GM18861 (cell line): ENCODE measurements at regions not wholly inside any gene's neighbourhood (a gene's known extent, or its start where the extent isn't known, plus 50 kb on each side); places are given as distances from the start of the nearest gene placed in this dataset.

Experiments
- ATAC-seq: cut with Tn5 transposase; IDR thresholded peaks from one replicate; pipeline ENCODE4 v1.9.1; 2021; ENCODE audit not compliant: unreplicated experiment

DNA sequence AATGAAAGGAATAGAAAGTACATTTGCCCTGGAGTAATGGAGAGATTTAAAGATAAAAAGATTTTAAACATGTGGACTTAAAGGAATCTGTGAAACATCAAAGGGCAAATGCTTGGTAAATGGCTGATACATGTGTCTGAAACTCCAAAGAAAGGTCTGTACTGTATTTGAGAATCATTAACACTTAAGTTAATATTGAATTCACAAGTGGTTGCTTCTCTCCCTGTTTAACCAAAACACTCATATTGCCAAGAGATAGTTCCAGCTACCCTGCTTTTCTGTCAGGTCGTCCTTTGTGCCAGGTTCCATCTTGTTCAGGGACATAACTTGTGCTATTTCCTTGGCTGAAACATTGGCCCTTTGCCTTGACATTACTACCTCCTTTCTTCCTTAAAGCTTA lies 171.3 kb upstream of the HS3ST5 start:
- no peak for ATAC-seq

DNA sequence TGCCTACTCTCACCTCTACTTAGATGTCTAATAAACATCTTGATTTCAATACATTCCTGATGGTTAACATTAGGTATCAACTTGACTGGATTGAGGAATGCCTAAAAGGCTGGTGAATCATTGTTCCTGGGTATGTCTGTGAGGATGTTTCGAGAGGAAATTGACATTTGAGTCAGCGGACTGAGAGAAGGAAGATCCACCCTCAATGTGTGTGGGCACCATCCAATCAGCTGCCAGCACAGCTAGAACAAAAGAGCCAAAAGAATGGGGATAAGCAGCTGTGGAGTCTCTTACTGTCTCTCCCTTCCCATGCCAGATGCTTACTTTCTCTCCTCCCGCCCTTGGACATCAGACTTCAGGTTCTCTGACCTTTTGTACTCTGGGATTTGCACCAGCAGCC lies 128.6 kb upstream of the HS3ST5 start:
- no peak for ATAC-seq

DNA sequence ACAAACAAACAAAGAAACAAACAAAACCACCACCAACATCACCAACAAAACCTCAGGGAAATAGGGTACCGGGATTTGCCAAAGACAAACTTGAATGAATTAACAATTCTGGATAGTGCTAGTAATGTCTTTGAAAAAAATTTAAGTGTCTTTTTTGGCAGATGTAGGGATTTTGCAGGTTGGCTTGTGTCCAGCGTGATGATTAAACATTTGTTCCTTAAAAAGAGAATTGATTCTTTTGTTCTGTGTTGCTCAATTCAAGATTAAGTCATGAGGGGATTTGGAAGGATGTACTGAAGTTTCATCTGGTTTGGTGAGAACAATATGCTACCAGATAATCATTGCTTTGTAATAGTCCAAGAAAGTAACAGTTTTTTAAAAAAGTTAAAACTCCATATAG lies 125.1 kb upstream of the HS3ST5 start:
- no peak for ATAC-seq

DNA sequence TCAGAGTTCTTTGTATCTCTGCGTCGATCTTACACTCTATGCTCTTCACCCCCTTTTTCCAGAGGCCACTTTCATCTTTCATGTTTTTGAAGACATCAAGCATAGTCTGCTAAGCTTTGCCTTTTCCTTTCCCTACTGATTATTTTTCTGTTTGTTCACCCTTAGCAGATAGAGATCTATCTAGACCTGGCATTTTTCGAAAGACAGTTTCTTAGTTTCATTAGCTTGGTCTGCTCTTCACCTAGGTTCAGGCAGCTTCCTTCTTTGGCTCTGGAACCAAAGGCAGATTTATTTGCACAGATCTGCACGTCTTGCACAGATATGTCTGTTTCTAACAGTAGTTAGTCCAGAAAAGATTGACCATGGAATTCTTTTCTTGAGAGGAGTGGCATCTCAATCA lies 122.7 kb upstream of the HS3ST5 start:
- no peak for ATAC-seq

DNA sequence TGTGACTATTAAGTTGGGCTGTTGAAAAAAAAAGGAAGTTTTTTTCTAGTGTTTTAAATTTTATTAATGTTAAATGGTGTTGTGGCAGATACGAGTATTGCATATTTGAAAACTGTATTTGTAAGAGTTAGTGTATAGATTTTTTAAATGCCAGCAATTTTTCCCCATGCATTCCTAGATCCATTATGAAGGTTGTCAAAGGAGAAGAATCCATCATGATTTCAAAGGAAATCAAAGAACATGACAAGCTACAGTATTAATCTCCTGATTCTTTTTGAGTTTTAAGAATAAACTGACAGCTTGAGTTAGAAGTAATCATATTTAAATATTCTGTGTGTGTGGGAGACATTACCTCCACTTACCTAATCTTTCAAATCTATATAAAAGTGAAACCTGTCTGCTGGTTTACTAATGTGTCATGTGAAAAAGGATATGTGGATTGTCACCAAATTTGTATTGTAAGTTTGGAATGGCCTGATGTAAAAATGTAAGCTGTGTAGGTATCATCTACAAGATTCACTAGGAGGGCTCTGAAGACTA lies 111.0 kb upstream of the HS3ST5 start:
- ATAC-seq = no peak

DNA sequence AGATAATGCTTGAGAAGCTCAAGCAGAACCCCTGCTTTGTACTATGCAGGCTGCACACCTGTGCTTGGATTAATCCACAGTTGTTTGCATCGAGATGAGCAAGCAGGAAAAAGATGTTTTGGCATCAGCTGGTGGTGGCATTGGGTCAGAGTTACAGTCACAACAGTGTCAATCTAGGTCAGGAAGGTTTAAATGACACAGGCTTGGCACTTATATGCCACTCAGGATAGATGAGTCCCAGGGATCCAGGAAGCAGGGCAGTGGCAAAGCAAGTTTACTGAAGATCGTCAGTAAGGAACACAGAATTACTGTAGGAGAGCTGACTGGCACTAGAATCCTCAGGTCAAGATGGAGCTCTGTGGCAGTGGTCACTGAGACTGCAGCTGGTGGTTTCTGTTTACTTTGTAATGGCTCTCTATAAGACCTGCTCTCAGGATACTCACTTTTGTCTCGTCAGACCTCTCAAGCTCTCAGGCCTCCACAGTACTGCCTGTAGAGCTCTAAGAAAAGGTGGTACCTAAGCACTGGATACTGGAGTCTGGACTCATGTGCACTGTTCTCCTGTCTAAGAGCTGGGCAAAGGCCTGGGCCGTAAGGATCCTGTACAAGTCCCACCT lies 110.1 kb upstream of the HS3ST5 start:
- ATAC-seq = no peak

DNA sequence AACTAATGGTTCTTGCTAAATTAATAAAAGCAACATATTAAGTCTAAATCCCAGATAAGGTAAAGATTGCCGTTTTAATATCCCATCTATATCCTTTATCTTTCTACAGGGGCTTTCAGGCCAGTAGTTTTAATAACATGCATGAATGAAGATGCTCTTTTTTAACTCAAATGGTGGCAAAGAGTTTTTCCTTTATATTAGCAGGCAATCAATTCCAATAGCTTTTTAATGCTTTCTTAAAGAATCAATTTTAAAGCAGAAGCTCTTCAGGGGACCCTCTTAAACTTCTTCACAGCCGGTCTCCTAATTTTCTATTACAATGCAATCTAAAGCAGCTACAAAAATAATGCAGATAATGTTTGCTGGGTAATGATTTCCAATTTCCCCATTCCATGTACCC lies 107.8 kb upstream of the HS3ST5 start:
- no peak for ATAC-seq

DNA sequence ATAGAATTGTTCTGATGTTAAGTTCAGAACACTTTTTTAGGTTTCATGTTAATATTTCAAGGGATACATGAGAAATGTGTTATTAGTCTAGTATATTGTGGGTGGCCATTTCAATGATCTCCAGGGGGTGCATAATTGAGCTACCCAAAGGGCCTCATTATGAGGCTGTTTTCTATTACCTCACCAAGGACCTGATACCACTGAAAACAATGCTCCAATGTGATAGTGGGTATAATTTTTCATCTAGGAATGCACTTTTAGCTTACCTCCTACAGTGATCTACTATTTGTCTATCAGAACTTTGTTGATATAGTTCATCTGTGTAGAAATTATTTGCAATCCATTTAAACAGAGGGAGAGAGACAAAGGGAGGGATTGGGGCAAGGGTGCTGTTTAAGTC lies 106.8 kb upstream of the HS3ST5 start:
- ATAC-seq = no peak

DNA sequence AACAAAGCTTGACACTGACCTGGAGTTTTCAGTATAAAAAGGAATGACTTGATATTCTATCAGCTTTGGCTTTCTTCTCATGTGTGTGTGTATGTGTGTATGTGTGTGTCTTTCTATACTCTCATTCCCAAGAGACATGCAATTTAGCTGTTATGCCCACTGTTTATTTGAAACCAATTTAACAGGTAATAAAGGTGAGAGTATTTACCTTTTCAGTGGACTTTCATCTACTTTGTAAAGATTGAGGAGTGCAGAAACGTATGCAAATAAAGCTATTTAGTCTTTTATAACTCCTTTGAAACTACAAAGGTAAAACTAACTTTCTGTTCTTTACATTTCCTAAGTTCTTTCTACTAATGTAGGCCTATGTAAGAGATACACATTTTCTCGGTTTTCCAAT lies 103.5 kb upstream of the HS3ST5 start:
- no peak for ATAC-seq

DNA sequence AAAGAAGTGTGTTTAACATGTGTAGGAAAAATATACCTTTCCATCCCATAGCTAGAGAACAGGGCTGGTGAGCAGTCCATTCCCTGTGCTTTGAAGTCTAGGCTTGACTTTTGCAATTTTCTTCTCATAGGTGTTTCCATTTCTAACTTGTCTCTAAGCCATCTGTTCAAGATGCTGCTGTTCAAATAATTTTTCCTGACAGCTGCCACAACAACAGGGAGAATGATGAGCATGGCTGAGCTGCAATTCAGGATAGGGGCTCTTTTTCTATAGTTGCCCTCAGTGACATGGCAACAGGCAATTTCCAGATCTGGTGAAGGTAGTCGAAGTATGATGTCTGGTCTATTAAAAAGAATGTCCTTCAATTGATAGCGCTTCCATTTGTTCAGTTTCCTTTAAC lies 103.0 kb upstream of the HS3ST5 start:
- ATAC-seq = no peak

DNA sequence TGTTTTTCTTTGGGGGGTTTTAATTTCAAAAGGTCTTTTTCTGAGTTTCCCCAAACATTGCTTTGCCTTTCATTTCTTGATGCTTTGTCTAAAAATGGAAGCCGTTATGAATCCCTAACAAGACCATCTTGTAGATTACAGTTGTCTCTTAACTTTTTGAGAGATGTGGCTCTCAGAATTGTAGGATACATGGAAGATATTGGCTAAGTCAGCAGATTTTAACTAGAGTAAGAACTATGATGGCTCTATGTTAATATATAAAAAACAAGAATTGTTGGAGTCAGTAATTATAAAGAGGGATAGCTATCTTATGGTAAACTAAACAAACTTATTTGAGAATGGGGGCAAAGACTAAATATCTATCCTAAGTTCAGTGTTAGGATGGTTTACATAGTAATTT lies 96.6 kb upstream of the HS3ST5 start:
- ATAC-seq = no peak

DNA sequence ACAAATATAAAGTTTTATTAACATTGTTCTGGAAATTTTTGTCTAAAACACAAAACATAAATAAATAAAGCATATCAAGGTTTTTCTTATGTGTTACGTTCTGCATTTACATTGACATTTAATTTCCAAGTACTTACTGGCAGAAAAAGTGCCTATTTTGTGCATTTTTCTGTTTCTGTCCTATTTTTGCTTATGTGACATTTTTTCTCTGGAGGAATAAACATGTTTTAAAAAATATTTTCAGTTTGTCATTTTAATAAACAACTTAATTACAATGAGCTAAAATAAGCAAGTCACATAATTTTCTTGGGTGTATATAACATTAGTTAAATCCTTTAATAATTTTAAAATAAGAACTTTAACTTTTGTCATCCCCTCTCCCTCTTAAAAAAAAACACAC lies 94.4 kb upstream of the HS3ST5 start:
- no peak for ATAC-seq

DNA sequence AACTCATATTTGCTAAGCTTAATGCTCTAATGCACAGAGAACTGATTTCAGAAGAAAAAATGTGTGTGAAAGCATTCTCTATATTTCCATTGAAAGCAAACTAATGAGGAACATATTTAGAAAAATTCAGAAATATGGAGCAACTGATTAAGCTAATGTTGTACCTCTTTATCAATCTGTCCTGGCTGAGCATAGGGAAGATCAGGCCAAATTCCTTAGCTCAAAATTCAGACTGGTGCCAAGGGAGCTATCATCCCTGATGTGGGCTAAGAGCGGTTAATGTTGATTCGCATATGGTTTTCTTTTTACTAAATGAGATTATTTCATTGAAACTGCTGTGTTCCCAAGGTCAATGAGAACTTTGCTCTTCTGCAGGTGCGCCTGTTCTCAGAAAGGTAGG lies 93.9 kb upstream of the HS3ST5 start:
- ATAC-seq = no peak

DNA sequence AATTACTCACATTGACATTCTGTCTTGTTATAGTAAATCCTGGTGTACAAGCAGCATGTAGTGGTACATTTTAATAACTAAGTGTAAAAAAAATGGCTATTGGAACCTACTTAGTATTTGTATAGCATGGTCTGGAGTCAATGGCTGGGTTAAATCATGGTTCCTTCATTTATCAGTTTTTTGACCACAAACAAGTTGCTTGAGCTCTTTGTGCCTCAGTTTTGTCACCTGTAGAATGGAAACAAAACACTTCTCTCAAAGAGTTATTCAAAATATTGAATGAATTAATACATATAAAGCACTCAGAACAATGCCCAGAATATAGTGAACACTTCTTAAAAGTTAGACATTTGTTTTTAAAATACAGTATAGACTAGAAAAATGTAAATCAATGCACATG lies 93.2 kb upstream of the HS3ST5 start:
- ATAC-seq = no peak

DNA sequence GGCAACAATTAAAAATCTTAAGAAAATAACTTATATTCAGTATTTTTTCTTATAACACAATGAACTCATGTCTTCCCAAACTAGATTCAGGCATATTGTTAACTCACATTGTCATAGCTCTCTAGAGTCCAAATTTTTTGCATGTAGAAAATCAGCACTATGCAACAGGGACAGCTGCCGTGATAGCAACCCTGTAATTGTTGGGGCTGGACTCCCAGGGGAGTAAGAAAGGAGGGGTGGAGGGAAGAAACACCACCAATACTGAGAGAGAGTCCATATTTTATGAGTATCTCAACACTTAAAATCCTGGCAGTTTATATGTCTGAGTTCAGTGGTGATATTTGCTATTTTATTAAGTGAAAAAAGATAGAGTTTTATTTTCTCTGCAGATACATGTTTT lies 89.6 kb upstream of the HS3ST5 start:
- ATAC-seq = no peak

DNA sequence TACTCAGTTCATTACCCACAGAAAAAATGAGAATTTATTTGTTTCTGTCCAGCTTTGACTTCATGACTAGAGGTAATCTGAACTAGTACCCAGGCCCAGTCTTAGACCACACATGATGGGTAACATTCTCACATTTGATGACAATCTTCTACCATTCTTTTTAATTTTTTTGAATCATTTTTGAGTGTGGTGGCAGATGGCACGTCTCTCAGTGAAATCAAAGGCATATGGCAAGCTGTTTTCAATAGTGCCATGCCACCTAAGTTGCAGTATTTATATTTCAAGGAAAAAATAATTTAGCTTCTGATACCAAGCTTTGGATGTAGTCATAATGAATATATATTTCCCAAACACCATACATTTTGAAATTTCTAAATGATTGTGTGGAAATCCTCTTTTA lies 88.8 kb upstream of the HS3ST5 start:
- ATAC-seq = no peak

DNA sequence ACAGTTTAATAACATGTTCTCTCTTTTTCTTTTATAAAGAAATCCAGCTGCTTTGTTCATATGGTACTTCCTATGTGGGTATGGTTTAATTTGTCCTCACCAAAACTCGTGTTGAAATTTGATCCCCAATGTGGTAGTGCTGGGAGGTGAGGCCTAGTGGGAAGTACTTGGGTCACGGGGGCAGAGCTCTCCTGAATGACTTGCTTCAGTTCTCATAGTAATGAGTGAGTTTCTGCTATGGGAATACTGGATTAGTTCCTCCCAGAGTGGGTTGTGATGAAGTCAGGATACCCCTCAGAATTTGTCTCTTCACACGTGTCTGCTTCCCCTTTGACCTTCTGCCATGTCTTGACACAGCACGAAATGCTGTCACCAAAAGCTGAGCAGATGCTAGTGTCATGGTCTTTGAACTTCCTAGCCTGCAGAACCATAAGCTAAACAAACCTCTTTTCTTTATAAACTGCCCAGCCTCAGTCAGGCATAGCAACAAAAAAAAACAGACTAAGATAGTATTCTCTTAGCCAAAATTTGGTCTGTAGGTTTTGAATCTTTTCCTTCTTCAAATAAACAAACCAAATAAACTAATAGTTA lies 87.8 kb upstream of the HS3ST5 start:
- no peak for ATAC-seq

DNA sequence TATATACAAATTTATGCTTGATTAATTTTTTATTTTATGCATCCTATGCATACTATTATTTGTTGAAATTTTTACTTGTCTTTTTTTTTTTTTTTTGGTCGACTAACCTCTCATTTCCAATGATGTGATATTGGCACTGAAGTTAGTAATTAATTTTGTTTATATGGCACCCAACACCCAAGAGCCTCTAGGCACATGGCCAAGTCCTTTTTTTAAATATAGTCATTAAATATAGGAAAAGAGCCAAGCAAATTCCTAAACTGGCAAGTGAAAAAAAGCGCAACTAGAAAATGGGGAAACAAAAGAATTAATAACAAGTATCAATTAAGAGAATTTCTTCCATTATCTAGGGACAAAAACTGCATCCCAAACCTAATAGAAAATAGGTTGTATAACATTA lies 85.5 kb upstream of the HS3ST5 start:
- ATAC-seq = no peak

DNA sequence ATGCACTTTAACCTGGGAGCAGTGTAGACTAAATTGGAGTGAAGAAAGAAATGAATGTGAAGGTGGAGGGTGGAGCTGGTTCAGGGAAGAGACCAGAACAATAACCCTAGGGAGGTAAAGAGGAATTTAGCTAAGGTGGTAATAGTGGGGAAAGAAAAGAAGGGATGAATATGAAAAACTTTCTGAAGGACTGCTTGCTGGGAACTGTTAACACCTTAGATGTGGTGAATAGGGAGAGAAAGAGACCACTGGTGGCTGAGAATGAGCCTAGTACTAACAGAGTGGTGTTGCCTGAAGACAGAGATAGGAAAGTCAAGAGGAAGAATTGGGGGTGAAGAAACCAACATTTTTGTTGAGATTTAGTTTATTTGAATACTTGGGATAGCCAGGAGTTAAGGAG lies 78.4 kb upstream of the HS3ST5 start:
- ATAC-seq = no peak

DNA sequence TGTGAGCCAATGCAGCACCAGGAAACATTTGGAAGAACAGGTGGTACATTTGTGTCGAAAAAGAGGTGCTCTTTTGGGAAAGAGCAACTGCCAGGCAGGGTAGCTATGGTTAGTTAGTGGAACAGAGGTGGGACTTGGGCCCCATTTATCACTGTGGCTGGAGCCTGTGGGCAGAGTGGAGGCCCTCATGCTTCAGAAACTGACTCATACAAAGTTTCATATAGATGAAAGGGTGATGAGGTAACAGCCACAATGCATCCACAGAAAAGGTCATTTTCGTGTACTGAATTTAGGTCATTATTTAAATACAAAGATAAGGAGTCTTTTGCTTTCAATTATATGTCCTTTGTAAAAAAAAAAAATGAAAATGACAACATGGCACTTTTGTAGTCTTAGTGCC lies 76.4 kb upstream of the HS3ST5 start:
- peak; percentile 89 for ATAC-seq

DNA sequence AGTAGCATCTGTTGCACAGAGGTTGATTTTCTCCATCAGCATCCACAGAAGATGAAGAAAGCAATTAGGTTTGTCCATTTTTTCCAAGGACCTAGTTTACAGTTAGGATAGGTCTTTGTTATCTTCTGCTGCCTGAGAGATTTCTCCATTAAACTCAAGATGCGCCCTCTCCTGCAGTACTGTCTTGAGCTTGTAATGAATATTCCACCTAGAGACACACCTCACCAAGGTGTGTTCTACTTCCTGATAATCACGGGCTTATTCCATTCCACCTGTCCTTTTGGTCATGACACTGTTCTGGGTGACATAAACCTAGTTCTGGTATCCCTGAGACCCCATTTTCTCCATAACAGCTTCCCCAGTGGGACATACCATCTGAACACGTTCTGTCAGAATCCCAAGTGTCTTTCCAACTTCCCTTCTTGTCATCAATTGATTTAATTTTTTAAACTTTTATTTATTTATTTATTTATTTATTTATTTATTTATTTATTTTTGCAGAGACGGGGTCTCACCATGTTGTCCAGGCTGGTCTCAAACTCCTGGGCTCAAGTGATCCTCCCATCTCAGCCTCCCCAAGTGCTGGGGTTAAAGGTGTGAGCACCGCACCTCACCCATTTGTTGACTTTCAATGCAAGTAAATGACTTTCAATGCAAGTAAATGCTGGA lies 75.6 kb upstream of the HS3ST5 start:
- ATAC-seq = no peak

DNA sequence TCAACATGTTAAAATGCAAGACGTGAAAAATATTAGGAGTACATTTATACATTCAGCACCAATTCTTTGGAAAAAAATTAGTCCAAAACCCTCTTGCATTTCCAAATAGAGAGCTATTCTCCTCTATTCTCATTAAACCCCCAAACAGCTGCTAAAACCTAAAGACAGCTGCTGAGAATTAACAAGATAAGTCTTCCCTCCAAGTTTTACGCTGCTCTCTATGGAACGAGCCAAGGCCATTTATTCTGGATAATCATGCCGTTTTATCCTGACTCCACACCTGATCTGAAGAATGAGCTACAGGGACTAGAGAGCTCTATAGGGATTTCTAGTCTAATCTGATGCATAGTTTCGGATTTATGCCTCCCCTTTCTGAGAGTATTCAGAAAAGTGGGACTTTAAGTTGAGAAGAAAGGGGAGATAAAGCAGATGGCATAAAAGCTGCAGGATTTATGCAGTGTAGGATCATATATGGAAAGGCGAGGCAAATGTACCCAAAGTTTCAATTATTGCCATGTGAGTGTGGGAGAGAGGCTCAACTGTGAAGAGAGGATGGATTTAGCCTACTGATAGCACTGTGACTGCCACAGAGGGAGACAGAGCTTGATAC lies 64.7 kb upstream of the HS3ST5 start:
- ATAC-seq = no peak
